DMS53 treated with DMSO at 0.1 percent for 48 hours (cell line): ENCODE measurements at regions not wholly inside any gene's neighbourhood (a gene's known extent, or its start where the extent isn't known, plus 50 kb on each side); places are given as distances from the start of the nearest gene placed in this dataset.
"Not testable (repeated sequence)": the region's sequence is repeated elsewhere in the genome, so short reads cannot be mapped to it uniquely, and the experiment has no call there.

Experiments used
- DNase-seq: peaks from one replicate; lab custom pipeline; 2025; ENCODE audit not compliant: unreplicated experiment; lab: John Stamatoyannopoulos, UW

DNA sequence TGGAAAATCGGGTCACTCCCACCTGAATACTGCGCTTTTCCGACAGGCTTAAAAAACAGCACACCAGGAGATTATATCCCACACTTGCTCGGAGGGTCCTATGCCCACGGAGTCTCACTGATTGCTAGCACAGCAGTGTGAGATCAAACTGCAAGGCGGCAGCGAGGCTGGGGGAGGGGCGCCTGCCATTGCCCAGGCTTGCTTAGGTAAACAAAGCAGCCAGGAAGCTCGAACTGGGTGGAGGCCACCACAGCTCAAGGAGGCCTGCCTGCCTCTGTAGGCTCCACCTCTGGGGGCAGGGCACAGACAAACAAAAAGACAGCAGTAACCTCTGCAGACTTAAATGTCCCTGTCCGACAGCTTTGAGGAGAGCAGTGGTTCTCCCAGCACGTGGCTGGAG, 778.7 kb upstream of the HS3ST5 start:
- not testable (repeated sequence) for DNase-seq

DNA sequence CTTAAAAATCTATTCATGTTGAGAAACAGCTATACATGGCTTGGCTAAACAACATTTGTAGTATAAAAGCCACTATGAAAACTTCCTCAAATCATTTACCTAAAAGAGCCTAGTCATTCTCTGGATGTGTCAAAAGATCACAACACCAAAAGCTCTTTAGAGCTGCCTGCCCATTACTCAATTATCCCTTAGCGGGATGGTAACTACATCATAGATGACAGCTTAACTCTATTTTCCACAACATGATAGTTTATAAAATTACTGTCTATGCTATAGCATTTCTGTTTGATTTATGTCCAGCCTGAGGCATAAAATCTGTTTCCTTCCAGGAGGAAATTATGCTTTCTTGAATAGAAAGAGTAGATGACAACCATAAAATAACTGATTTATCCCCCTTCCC, 777.6 kb upstream of the HS3ST5 start:
- no peak for DNase-seq

DNA sequence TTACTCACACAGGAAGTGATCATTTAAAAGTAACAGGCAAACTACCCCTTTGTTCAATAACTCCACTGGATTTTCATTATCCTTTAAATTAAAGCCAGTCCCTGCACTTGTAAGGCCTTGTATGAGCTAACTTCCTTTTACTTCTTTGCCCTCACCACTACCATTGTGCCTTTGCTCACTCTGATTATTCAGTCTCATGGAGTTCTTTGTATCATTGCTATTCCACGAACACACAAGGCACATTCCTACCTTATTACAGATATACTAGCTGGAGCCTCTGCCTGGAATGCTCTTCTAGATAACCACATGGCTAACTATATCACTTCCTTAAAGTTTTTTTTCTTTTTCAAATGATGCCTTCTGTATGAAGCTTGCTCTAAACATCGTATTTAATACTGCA, 748.6 kb upstream of the HS3ST5 start:
- DNase-seq = no peak

DNA sequence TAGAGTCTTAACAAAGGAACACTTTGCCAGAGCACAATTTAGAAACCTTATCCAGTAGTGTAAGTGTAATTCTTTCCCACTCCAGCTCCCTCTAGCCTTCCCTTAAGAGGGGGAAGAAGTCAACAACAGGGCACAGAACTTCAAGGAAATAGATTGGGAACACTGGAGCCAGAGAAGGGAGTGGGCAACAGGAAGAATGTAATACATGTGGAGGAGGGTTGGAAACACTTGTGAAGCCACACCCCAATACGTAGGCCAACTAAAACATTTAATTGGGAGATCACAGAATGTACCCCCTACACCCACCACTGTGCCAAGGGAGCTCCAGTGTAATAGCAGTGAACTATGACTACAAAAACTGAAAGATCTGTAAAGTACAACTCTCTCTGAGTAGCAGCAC, 735.7 kb upstream of the HS3ST5 start:
- DNase-seq = no peak

DNA sequence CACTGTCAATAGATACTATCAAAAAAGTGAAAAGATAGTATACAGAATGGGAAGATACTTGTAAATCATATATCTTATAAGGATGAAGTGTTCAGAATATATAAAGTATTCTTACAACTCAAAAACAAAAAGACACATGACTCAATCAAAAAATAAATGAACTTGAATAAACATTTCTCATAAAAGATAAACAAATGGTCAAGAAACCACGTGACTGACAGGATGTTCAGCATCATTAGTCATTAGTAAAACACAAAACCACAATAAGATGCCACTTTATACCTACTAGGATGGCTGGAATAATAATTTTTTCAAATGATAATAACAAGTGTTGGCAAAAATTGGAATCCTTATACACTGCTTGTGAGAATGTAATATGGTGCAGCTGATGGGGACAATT, 729.1 kb upstream of the HS3ST5 start:
- no peak for DNase-seq

DNA sequence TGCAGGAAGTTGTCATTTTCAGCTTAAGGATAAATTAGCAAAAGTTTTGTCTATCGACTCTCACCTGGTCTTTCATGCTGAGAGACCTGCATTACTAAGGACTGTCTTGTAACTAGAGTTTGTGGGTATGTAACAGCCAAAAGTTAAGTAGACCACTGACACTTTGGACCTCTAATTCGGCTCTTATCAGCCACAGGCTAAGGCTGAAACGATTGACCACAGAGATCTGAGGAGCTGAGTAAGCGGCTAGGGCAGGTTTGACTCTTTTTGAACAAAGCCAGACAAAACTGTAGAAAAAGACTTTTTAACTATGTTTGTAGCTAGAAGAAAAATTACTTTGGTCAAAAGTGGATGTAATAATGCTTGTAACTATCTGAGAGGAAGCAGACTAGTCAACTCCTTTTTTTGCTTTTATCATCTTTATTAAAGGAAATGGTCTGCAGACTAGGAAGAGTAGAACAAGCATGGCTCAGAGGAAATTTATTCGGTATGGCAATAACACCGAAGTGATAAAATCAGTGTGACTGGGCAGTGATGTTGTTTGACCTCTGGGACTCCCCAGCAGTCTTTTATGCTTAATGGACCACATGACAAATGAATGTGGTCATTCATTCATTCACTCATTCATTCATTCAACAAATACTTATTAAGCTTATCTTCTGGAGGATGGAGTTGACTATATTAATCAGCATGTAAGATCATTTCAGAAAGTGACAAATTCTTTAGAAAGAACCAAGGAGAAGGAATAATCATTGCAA, 725.0 kb upstream of the HS3ST5 start:
- DNase-seq = no peak

DNA sequence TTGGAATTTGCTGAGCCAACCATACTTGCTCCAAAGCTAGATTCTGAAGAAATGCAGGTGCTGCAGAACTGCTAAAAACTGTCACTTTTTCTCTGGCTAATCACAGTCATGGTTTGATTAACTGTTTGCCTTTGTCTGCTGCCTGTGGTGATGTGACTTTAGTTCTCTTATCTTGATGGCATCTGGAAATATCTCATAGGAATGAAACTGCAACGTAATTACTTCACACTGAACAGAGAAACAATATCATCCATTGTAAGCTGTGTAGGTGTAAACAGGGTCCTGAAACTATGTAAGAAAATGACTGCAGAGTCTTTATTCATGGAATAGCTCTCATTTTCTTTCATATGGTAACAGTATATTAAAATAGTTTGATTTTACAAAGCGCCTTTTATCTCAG, 721.9 kb upstream of the HS3ST5 start:
- no peak for DNase-seq

DNA sequence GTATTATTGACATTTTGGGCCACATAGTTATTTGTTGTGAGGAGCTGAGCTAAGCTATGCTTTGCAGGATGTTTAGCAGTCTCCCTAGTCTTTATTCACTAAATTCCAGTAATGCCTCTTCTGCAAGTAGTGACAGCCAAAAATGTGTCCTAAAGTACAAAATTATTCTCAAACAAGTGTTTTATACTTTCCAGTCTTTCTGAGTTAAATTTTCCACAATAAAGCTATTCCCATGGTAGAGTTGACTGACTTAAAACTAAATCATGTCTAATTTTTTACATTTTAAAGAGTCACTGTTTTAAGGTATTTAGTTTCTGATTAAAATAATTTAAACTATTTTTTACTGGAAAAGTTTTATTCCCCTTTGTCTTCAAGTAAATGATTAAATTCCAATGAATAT, 717.8 kb upstream of the HS3ST5 start:
- no peak for DNase-seq

DNA sequence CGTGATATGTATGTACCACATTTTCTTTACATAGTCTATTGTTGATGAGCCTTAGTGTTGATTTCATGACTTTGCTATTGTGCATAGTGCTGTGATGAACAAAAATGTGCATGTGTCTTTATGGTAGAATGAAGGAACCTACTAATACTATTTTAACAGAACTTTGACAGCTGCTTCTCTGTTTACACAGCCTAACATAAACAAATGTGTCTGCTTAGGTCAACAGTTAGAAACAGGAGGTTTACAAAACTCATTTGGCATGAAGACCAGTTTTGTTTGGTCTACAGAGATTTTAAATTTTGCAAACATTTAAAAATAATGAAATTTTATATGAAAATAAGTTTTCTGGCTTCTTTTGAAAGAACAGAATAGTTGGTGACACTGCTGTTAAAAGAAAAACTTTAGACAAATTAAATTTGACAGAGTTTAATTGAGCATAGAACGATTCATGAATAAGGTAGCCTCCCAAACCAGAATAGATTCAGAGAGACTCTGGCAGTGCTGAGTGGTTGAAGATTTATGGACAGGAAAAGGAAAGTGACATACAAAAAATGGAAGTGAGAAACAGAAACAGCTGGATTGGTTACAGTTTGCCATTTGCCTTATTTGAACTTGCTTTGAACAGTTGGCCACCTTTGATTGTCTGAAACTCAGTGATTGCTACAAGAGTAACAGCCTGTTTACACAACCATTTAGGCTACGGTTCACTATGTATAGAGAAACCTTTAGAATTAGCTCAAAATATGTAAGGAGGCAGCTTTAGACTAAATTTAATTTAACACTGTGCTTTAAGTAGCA, 715.8 kb upstream of the HS3ST5 start:
- DNase-seq = peak; percentile 55

DNA sequence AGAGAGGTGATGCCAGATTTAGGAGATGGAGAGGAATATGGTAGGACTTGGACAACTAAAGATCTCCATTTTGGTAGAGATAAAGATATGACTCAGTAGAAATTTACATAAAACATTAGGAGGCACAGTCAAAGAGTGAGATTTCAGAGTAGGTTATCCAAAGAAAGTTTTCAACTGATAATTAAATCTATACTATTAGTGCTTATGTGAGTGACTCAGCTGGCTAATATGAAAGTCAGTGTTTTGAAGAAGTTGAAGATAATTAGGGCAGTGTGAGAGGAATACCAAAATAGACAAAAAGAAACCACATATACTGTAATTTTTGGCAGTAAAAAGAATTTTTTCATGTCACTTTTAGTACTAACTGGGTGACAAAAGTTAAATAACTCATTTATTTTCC, 712.8 kb upstream of the HS3ST5 start:
- DNase-seq = no peak

DNA sequence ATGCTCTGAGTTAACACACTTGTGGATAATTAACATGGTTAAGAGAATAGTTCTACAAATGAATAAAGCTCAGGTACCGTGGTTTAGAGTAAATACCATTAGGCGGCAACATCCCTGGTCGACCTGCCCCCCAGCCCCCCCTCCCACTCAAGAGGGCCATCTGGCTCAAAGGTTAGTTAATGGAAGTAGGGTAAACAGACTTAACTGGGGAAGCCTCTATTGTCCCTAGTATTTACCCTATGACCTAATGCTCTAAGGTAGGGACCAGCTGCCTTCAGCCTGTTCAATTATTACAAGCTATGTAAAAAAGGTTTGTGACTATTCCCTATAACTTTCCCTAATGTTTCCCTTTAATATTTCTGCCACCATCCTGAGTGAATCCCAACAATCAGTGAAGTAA, 711.4 kb upstream of the HS3ST5 start:
- peak; percentile 83 for DNase-seq

DNA sequence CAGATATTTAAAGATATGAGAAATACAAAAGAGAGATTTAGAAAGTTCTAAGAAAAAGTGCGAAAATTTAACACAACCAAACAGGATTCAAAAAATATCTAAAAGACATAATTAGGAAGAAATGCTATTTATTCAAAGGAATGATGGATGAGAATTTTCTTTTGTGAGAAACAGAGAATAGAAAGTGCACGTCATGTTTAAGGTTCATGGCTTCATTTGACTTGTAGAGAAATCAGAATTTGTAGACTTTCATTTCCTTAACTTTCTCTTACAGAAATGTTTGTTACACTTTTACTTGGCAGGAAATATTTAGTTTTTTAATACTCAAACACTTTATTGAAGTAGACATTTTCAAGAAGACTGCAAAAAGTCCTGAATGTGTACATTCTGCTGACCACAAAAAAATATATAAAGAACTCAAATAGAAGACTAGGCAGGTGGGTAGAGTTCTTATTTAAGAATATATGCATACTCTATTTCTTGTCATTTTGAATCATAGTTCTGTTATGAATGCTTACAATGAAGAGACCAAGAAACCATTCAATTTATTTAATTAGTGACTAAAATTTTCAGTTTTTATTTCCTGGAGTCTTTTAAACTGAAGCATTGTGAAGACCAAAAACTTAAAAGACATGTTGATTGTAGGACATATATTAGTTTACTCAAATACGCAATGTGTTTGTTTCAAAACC, 710.5 kb upstream of the HS3ST5 start:
- no peak for DNase-seq

DNA sequence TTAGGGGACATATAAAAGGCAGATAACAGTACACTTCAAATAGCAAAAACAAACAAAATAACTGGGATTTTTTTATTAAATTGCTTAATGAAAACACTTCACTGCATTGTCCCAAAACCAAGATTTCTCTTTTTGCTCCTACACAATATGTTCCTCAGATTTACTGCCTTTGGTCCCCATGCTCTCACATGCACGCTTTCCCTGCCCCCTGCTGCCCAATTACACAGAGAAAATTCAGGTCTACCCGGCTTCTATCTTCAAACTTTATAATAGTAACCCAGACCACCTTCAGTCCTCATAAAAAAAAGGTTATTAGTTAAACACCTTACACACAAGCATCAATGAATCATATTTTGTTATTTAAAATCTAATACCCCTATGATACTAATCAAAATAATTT, 673.8 kb upstream of the HS3ST5 start:
- DNase-seq = no peak

DNA sequence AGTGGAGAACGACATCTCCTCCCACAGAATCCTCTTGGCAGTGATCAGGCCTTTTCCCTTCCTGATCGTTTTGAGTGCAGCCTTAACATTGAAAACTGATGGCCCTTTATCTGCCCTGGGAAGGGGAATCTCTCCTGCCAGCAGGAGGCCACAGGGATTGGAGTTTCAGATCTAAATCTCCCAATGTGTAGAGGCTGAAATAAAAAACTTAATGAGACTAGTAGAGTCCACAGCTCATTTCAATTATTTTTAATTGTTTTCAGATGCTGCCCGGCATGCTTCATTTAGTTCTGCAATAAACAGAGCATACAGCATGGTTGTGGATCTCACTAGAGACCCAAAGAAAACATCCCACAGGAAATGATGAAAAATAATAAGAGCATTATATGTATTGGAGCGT, 662.2 kb upstream of the HS3ST5 start:
- peak; percentile 0 for DNase-seq

DNA sequence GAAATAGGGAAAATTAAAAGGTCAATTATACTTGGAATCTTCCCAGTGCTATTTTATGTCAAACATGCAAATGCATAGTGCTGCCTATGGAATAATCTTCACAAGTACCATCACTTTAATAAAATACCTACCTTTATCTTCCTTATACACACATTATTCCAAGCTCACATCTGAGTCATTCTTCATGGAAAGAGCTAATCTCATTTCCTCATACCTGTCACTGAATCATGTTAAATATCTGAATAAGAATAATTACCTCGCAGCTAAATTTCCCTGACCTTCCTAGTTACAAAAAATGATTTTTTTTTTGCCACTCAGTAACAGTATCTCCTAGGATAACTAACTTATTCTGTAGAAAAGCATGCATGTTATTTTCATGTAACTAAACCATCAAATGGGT, 661.4 kb upstream of the HS3ST5 start:
- DNase-seq = no peak

DNA sequence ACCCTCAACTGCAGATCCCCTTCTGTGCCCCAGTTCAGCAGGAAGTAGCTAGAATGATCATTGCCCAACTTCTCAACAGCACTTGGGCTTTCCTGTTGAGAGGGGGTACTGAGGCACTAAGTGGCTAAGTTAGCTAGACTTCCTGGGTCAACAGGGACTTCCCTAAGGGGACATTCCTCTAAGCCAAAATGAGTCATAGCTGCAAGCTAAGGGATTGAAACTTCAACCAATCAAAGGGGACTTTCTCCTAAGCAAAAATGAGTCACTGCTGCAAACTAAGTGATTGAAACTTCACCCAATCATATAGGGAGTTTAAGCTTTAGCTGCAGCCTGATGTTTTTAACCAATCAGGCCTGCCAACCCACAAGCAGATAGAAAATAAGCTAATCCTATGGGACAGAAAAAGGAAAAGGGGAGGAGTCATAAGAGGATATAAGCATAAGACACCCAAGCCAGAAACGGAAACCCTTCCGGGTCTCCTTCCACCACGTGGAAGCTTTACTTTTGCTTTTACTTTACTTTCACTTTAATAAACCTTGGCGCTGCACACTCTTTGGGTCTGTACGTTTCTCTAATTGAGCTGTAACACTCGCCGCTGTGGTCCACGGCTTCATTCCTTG, 659.0 kb upstream of the HS3ST5 start:
- DNase-seq = no peak

DNA sequence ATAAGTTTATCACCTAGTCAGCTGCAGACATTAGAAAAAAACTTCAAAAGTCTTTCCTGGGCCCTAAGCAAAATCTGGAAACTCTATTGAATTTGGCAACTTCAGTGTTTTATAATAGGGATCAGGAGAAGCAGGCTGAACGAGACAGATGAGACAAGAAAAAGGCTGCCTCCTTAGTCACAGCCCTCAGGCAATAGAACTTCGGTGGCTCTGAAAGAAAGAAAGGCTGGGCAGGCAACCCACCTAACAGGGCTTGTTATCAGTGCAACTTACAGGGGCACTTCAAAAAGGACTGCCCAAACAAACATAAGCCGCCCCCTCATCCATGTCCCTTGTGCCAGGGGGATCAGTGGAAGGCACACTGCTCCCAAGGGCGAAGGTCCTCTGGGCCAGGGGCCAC, 657.9 kb upstream of the HS3ST5 start:
- no peak for DNase-seq

DNA sequence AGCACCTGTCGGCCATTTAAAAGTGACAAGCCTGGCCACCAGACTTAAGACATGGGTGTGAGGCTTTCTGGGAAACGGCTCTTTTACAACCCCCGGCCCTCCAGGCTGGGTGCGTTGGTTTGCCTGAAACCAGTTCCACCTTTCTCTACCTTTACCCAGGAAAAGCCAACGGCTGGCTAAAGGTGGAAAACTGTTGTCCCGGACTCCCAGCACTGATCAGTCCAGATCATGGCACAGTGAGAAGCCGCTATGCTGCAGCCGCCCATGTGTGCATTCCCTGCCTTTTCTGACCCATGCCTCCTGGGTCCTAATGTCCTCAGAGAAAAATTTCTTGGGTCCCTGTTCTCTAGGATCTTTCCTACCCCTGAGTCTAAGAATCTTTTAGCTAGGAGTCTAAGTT, 655.7 kb upstream of the HS3ST5 start:
- DNase-seq = no peak

DNA sequence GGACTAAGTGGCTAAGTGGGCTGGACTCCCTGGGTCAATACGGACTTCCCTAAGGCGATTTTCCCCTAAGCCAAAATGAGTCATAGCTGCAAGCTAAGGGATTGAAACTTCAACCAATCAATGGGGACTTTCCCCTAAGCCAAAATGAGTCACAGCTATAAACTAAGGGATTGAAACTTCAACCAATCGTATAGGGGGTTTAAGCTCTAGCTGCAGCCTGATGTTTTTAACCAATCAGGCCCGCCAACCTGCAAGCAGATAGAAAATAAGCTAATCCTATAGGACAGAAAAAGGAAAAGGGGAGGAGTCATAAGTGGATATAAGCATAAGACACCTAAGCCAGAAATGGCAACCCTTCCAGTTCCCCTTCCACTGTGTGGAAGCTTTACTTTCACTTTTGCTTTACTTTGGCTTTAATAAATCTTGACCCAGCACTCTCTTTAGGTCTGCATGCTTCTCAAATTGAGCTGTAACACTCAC, 655.0 kb upstream of the HS3ST5 start:
- peak; percentile 64 for DNase-seq

DNA sequence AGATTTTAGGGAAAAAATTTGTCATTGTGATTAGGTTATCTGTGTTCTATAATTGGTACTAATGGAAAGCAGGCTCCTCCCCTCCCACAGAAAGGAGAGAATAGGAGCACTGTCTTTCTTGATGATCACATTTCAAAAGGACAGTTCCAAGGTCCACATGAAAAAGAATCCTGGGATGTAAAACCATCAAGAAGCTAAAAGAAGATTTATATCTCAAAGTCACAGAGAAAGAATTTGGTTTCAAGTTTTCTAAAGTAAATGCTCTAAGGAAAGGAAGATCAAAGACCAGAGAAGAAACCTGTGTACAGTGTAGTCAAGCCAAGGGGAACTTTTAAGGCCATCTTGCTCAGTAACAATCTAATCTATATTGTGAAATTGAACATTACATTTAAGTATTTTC, 652.7 kb upstream of the HS3ST5 start:
- no peak for DNase-seq

DNA sequence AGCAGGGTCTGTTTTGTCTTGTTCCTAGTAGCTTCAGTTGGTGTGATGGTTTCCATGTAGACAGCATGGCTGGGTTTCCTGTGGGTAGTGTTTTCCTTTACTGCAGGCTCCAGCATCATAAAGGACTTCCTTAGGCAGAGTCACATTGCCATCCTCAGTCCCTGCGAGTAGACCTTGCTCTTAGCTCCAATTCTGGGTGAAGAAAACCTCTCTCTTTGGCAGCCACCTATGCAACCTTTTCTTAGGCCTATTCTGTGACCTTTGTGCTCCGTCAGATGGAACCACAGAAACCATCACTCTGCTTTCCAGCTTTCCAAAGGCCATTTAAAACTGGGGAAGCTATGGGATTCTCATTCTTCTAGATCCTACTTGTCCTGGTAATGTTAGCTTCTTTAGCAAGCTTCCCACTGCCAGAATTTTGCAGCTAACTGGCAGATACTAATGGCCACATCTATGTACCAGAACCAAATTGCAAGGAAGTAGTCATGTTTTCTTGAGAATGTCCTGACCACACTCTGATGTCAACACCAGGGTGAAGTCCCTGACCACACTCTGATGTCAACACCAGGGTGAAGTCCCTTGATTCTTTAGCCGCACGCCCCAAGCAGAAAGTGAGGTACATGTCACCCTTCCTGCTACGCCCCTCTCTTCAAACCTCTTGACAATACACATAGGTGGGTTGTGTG, 646.6 kb upstream of the HS3ST5 start:
- DNase-seq = no peak
